Caco-2 (cell line): ENCODE measurements at regions not wholly inside any gene's neighbourhood (a gene's known extent, or its start where the extent isn't known, plus 50 kb on each side); places are given as distances from the start of the nearest gene placed in this dataset.

ENCODE experiments used
- BruUV-seq: library from RNA; stranded (reverse); fragments of 400-500 nt; replicated peaks from 2 replicates; lab custom pipeline; 2021; lab: Mats Ljungman, UMichigan
- CTCF ChIA-PET: fragments of 300-600 bp; sonication (Branson Sonifier 250); formaldehyde crosslinking; loops from one replicate; lab custom pipeline; 2022; ENCODE audit warnings: antibody characterized with exemption; lab: Charles Lee
- POLR2A ChIA-PET: fragments of 300-600 bp; sonication (Branson Sonifier 250); formaldehyde crosslinking; loops from one replicate; lab custom pipeline; 2022; ENCODE audit warnings: antibody characterized with exemption; lab: Charles Lee
- DNase-seq, 2 experiments: peaks; one replicate each; pipeline versions ENCODE4 v3.0.0 to v3.0.0-alpha.2; 2020 to 2022
- H3K27me3 ChIP-seq: replicated peaks from 2 replicates; pipeline ENCODE4 v1.6.0; 2011; ENCODE audit warnings: low read length; ENCODE audit not compliant: control insufficient read depth, insufficient read depth
- H3K36me3 ChIP-seq: 2 replicates; pipeline ENCODE4 v1.5.1; 2011; ENCODE audit warnings: low read length; ENCODE audit not compliant: control insufficient read depth, insufficient read depth
- H3K4me1 ChIP-seq: fragments of 250-450 bp; sonication (Bioruptor Pico); 2 replicates; pipeline ENCODE4 v1.5.1; 2020; ENCODE audit warnings: mild to moderate bottlenecking
- H3K4me3 ChIP-seq: 2 replicates; pipeline ENCODE4 v1.5.1; 2011; ENCODE audit warnings: low read depth, mild to moderate bottlenecking, control low read depth, low read length
- H3K9me3 ChIP-seq: fragments of 250-450 bp; sonication (Bioruptor Pico); 2 replicates; pipeline ENCODE4 v1.5.1; 2020; ENCODE audit warnings: mild to moderate bottlenecking, moderate library complexity
- H3K27ac Mint-ChIP-seq: one replicate; pipeline ENCODE4 v1.8.0; 2022; ENCODE audit warnings: mixed read lengths; ENCODE audit not compliant: unreplicated experiment
- H3K27me3 Mint-ChIP-seq: one replicate; pipeline ENCODE4 v1.8.0; 2022; ENCODE audit warnings: mixed read lengths; ENCODE audit not compliant: insufficient read depth, unreplicated experiment
- H3K36me3 Mint-ChIP-seq: one replicate; pipeline ENCODE4 v1.8.0; 2022; ENCODE audit warnings: mild to moderate bottlenecking, mixed read lengths; ENCODE audit not compliant: insufficient read depth, unreplicated experiment
- H3K4me1 Mint-ChIP-seq: one replicate; pipeline ENCODE4 v1.8.0; 2022; ENCODE audit warnings: low read depth, mixed read lengths; ENCODE audit not compliant: unreplicated experiment
- H3K4me3 Mint-ChIP-seq: one replicate; pipeline ENCODE4 v1.8.0; 2022; ENCODE audit warnings: mild to moderate bottlenecking, moderate library complexity, mixed read lengths; ENCODE audit not compliant: unreplicated experiment
- H3K9me3 Mint-ChIP-seq: one replicate; pipeline ENCODE4 v1.8.0; 2022; ENCODE audit warnings: mixed read lengths; ENCODE audit not compliant: unreplicated experiment
- CTCF ChIP-seq, 2 experiments: fragments of 200-600 bp in 1 of 2; IDR thresholded peaks; 1 replicate in 1 of 2; 2 replicates in 1 of 2; pipeline versions ENCODE4 v1.5.1 to v1.8.0; 2011 to 2022; ENCODE audit warnings: antibody characterized with exemption in 1 of 2, control low read depth in 1 of 2, inconsistent platforms in 1 of 2, low read depth in 1 of 2, low read length in 1 of 2, mild to moderate bottlenecking in 1 of 2, moderate library complexity in 1 of 2; ENCODE audit not compliant: insufficient read depth in 1 of 2, severe bottlenecking in 1 of 2, unreplicated experiment in 1 of 2
- intact Hi-C: fragments of 100-400 bp; cut with micrococcal nuclease; formaldehyde crosslinking; loops from one replicate; pipeline ENCODE4 v1.10.0; 2022; ENCODE audit not compliant: unreplicated experiment

- Histone ChIP-seq H3K4me1 (no peaks in the 10 kb centered on the region), H3K9me3 (no peaks in the 10 kb centered on the region), H3K27me3 (no peaks in the 10 kb centered on the region), H3K36me3 (no peaks in the 10 kb centered on the region), H3K4me3 (no peak overlapping the region)
- ChIA-PET CTCF (no interaction called here), POLR2A (no interaction called here)
- H3K4me3 Mint-ChIP-seq, result no peak overlapping the region
- no peaks in the 10 kb centered on the region for H3K9me3 Mint-ChIP-seq
- intact Hi-C loops, result no loop called here
- H3K36me3 Mint-ChIP-seq, result no peaks in the 10 kb centered on the region
- no peak for TF ChIP-seq CTCF (IDR thresholded peaks at IDR 0.05; ENCODE audit: insufficient read depth in 1 of 2, low read depth in 1 of 2, low read length in 1 of 2, severe bottlenecking in 1 of 2, unreplicated experiment in 1 of 2)
- H3K27me3 Mint-ChIP-seq, result peaks cover 19% of the 10 kb centered on the region
- no peak overlapping the region for H3K27ac Mint-ChIP-seq
- DNase-seq, result no peak
- no peaks in the 10 kb centered on the region for H3K4me1 Mint-ChIP-seq
- BruUV-seq, result no TSS peak
Measured at GRCh38 chr14:94875256-94875655, 105.3 kb upstream of the GSC start.

DNA sequence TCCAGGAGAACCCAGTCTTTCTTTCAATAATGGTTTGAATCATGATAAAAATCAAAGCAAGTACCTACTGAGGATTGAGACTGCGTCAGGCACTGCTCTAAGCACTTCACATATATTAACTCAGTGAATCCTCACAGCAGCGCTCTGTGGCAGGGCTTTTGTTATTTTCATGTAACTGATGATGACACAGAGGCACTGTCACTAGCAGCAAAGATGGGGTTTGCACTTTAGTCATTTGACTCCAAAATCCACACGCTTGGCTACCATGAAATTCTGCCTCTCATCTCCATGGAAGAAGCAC, 98.8 kb upstream of the GSC start:
- Histone ChIP-seq H3K27me3 (no peaks in the 10 kb centered on the region; the same call in none of the 2 replicates), H3K4me1 (no peaks in the 10 kb centered on the region), H3K36me3 (no peaks in the 10 kb centered on the region), H3K9me3 (no peaks in the 10 kb centered on the region), H3K4me3 (no peak overlapping the region)
- BruUV-seq, result no TSS peak
- Mint-ChIP-seq H3K4me3 (no peak overlapping the region), H3K9me3 (no peaks in the 10 kb centered on the region), H3K36me3 (no peaks in the 10 kb centered on the region), H3K4me1 (no peaks in the 10 kb centered on the region), H3K27ac (no peak overlapping the region), H3K27me3 (peaks cover 17% of the 10 kb centered on the region)
- intact Hi-C loops, result no loop called here
- CTCF ChIA-PET, result no interaction called here
- POLR2A ChIA-PET, result no interaction called here
- TF ChIP-seq CTCF (IDR thresholded peaks at IDR 0.05; ENCODE audit: insufficient read depth in 1 of 2, low read depth in 1 of 2, low read length in 1 of 2, severe bottlenecking in 1 of 2, unreplicated experiment in 1 of 2), result no peak
- no peak for DNase-seq

DNA sequence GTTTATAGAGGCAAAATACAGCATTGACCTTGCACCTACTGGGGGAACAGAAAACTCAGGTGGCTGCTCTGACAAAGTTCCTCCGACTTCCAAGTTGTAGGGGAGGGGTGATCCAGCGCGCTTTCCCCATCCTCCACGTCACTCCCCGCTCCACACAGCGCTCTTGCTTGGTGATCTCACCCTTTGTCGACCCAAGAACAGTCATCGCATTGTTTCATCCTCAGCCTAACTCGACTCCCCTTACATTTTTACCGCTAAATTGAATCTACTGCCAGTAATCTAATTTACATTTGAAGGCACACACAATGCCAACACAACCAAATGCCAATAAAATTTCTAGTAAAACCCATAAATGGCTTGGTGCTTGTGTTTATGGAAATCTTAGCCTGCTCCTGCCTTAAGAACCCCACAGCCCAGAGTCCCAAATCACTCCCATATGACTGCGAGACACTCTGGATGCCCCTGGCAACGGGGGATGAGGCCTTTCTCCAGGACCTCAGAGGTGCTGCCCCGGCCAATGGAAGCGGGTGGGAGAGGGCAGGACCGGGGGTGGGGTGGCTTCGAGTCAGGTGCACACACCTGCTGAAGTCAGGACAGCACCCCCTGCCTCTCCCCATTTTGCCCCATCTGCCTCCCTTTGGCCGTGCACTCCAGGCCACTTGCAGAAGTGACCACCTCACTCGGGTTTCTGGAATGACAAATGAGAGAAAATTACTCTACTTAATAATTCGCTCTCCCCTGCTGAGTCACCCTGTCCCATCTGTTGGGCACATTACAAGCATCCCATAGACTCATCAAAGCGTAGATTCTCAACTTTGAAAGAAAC, 98.2 kb upstream of the GSC start:
- BruUV-seq, result no TSS peak
- no peaks in the 10 kb centered on the region for H3K9me3 Mint-ChIP-seq
- ChIA-PET CTCF (no interaction called here), POLR2A (no interaction called here)
- H3K4me1 ChIP-seq, result no peaks in the 10 kb centered on the region
- H3K4me3 ChIP-seq, result no peak overlapping the region
- DNase-seq, result no peak
- H3K27me3 Mint-ChIP-seq, result peaks cover 17% of the 10 kb centered on the region
- no peak for TF ChIP-seq CTCF (IDR thresholded peaks at IDR 0.05; ENCODE audit: insufficient read depth in 1 of 2, low read depth in 1 of 2, low read length in 1 of 2, severe bottlenecking in 1 of 2, unreplicated experiment in 1 of 2)
- no peaks in the 10 kb centered on the region for H3K4me1 Mint-ChIP-seq
- H3K27ac Mint-ChIP-seq, result no peak overlapping the region
- H3K4me3 Mint-ChIP-seq, result no peak overlapping the region
- no peaks in the 10 kb centered on the region for H3K36me3 Mint-ChIP-seq
- intact Hi-C loops, result no loop called here
- H3K27me3 ChIP-seq, result no peaks in the 10 kb centered on the region; the same call in none of the 2 replicates
- H3K9me3 ChIP-seq, result no peaks in the 10 kb centered on the region
- H3K36me3 ChIP-seq, result no peaks in the 10 kb centered on the region
